Mesenchymal stem cell (in vitro differentiated cells and primary cell): ENCODE measurements at regions not wholly inside any gene's neighbourhood (a gene's known extent, or its start where the extent isn't known, plus 50 kb on each side); places are given as distances from the start of the nearest gene placed in this dataset.

Source experiments
- DNase-seq: peaks from one replicate; pipeline ENCODE4 v3.0.0-alpha.2; 2013
- H2AFZ ChIP-seq: one replicate; pipeline ENCODE4 v1.6.1; 2013; ENCODE audit warnings: low read depth, mild to moderate bottlenecking, control low read depth, inconsistent platforms, low read length, moderate library complexity
- H2AK5ac ChIP-seq: 2 replicates; pipeline ENCODE4 v1.6.1; 2013; ENCODE audit warnings: low read length, moderate library complexity, mild to moderate bottlenecking, inconsistent platforms; ENCODE audit not compliant: severe bottlenecking
- H2BK120ac ChIP-seq: one replicate; pipeline ENCODE4 v1.6.1; 2013; ENCODE audit warnings: low read depth, mild to moderate bottlenecking, inconsistent platforms, low read length, moderate library complexity
- H2BK12ac ChIP-seq, 2 experiments: one replicate each; pipeline ENCODE4 v1.6.1; 2013; ENCODE audit warnings: inconsistent platforms in 2 of 2, low read length in 2 of 2, mild to moderate bottlenecking in 2 of 2, moderate library complexity in 2 of 2, control low read depth in 1 of 2
- H2BK15ac ChIP-seq: one replicate; pipeline ENCODE4 v1.6.1; 2013; ENCODE audit warnings: mild to moderate bottlenecking, low read depth, inconsistent platforms; ENCODE audit not compliant: poor library complexity, severe bottlenecking
- H2BK5ac ChIP-seq: 2 replicates; pipeline ENCODE4 v1.6.1; 2013; ENCODE audit warnings: low read depth, mild to moderate bottlenecking, low read length, control low read depth, inconsistent platforms; ENCODE audit not compliant: poor library complexity, severe bottlenecking
- H3K14ac ChIP-seq, 2 experiments: one replicate each; pipeline ENCODE4 v1.6.1; 2013; ENCODE audit warnings: inconsistent platforms in 2 of 2, low read length in 2 of 2, control low read depth in 1 of 2, mild to moderate bottlenecking in 1 of 2, moderate library complexity in 1 of 2
- H3K18ac ChIP-seq, 2 experiments: one replicate each; pipeline ENCODE4 v1.6.1; 2013; ENCODE audit warnings: inconsistent platforms in 2 of 2, low read length in 2 of 2, control low read depth in 1 of 2, low read depth in 1 of 2, mild to moderate bottlenecking in 1 of 2
- H3K23ac ChIP-seq, 2 experiments: one replicate each; pipeline ENCODE4 v1.6.1; 2013; ENCODE audit warnings: inconsistent platforms in 2 of 2, low read length in 2 of 2, mild to moderate bottlenecking in 2 of 2, moderate library complexity in 2 of 2, control low read depth in 1 of 2
- H3K27ac ChIP-seq: 2 replicates; pipeline ENCODE4 v1.5.1; 2013; ENCODE audit warnings: mild to moderate bottlenecking, moderate library complexity, low read length, control low read depth, inconsistent platforms; ENCODE audit not compliant: poor library complexity, severe bottlenecking
- H3K27me3 ChIP-seq, 2 experiments: 2 replicates each; pipeline versions ENCODE4 v1.6.1 to v1.7.0; 2013; ENCODE audit warnings: low read length in 2 of 2, mild to moderate bottlenecking in 2 of 2, moderate library complexity in 2 of 2, control low read depth in 1 of 2, inconsistent platforms in 1 of 2; ENCODE audit not compliant: control insufficient read depth in 1 of 2, insufficient read depth in 1 of 2
- H3K36me3 ChIP-seq, 2 experiments: 2 replicates each; pipeline versions ENCODE4 v1.6.1 to v1.7.0; 2013; ENCODE audit warnings: low read length in 2 of 2, control low read depth in 1 of 2, inconsistent platforms in 1 of 2, low read depth in 1 of 2, mild to moderate bottlenecking in 1 of 2; ENCODE audit not compliant: insufficient read depth in 2 of 2, control insufficient read depth in 1 of 2
- H3K4ac ChIP-seq, 2 experiments: one replicate each; pipeline ENCODE4 v1.6.1; 2013; ENCODE audit warnings: inconsistent platforms in 2 of 2, low read length in 2 of 2, mild to moderate bottlenecking in 2 of 2, moderate library complexity in 2 of 2, control low read depth in 1 of 2, low read depth in 1 of 2
- H3K4me1 ChIP-seq: 2 replicates; pipeline ENCODE4 v1.6.1; 2013; ENCODE audit warnings: low read depth, low read length, control low read depth; ENCODE audit not compliant: control insufficient read depth, insufficient read depth
- H3K4me2 ChIP-seq: 2 replicates; pipeline ENCODE4 v1.6.1; 2013; ENCODE audit warnings: low read length, mild to moderate bottlenecking, inconsistent platforms; ENCODE audit not compliant: poor library complexity, severe bottlenecking
- H3K4me3 ChIP-seq, 2 experiments: 2 replicates each; pipeline versions ENCODE4 v1.5.1 to v1.7.0; 2013; ENCODE audit warnings: low read length in 2 of 2, mild to moderate bottlenecking in 2 of 2, control low read depth in 1 of 2, low read depth in 1 of 2; ENCODE audit not compliant: insufficient read depth in 1 of 2
- H3K79me1 ChIP-seq: replicated peaks from 2 replicates; pipeline ENCODE4 v1.6.1; 2013; ENCODE audit warnings: mild to moderate bottlenecking, control low read depth, low read length, inconsistent platforms; ENCODE audit not compliant: poor library complexity, severe bottlenecking
- H3K9ac ChIP-seq: 2 replicates; pipeline ENCODE4 v1.7.0; 2013; ENCODE audit warnings: mild to moderate bottlenecking, low read length, moderate library complexity
- H3K9me3 ChIP-seq: 2 replicates; pipeline ENCODE4 v1.7.0; 2013; ENCODE audit warnings: mild to moderate bottlenecking, low read length; ENCODE audit not compliant: control insufficient read depth
- H4K8ac ChIP-seq: one replicate; pipeline ENCODE4 v1.6.1; 2013; ENCODE audit warnings: inconsistent platforms, mild to moderate bottlenecking, low read length, moderate library complexity
- H4K91ac ChIP-seq: one replicate; pipeline ENCODE4 v1.6.1; 2013; ENCODE audit warnings: mild to moderate bottlenecking, low read length, inconsistent platforms
- WGBS: methylation state at CpG from one replicate; pipeline ENCODE4 v1.1.7; 2013; ENCODE audit warnings: mixed read lengths; 5-methylcytosine and 5-hydroxymethylcytosine counted together

GRCh38 chr3:59658274-59658673, 608.4 kb upstream of the CFAP20DC start:
- H2BK15ac ChIP-seq, result no peak overlapping the region
- no peak overlapping the region for H3K4ac ChIP-seq
- 62% methylated on average over 3 of the region's 3 CpGs for WGBS
- no peak overlapping the region for H2BK12ac ChIP-seq
- no peak overlapping the region for H4K8ac ChIP-seq
- H2BK5ac ChIP-seq, result no peak overlapping the region
- H3K27ac ChIP-seq, result no peak overlapping the region
- H4K91ac ChIP-seq, result no peak overlapping the region
- H3K4me1 ChIP-seq, result no peaks in the 10 kb centered on the region
- H3K36me3 ChIP-seq, result no peaks in the 10 kb centered on the region
- H3K9ac ChIP-seq, result no peak overlapping the region
- no peak overlapping the region for H3K4me3 ChIP-seq
- H2AFZ ChIP-seq, result no peak overlapping the region
- DNase-seq, result no peak
- H3K27me3 ChIP-seq, result no peaks in the 10 kb centered on the region
- no peak overlapping the region for H3K14ac ChIP-seq
- no peak overlapping the region for H2BK120ac ChIP-seq
- no peak overlapping the region for H3K23ac ChIP-seq
- H3K4me2 ChIP-seq, result no peak overlapping the region
- H3K18ac ChIP-seq, result no peak overlapping the region
- no peaks in the 10 kb centered on the region for H3K79me1 ChIP-seq
- no peak overlapping the region for H2AK5ac ChIP-seq
- no peaks in the 10 kb centered on the region for H3K9me3 ChIP-seq

- 75% methylated on average over 5 of the region's 5 CpGs for WGBS
- DNase-seq, result no peak
- no peak overlapping the region for H2BK12ac ChIP-seq
Observed at GRCh38 chr3:59655418-59656015, 605.7 kb upstream of the CFAP20DC start.

GRCh38 chr3:59654480-59655417, 604.9 kb upstream of the CFAP20DC start:
- Histone ChIP-seq H2BK15ac (no peak overlapping the region), H3K4me3 (peak overlapping the region in 1 of 2 experiments; percentile 63), H3K4ac (no peak overlapping the region), H2AFZ (no peak overlapping the region), H3K79me1 (no peaks in the 10 kb centered on the region), H2BK12ac (no peak overlapping the region), H2BK120ac (no peak overlapping the region), H4K8ac (no peak overlapping the region), H2BK5ac (no peak overlapping the region), H3K27me3 (no peaks in the 10 kb centered on the region), H2AK5ac (no peak overlapping the region), H4K91ac (no peak overlapping the region), H3K23ac (no peak overlapping the region), H3K27ac (no peak overlapping the region), H3K9ac (peak overlapping the region; percentile 79), H3K9me3 (peaks cover 8% of the 10 kb centered on the region), H3K4me1 (no peaks in the 10 kb centered on the region), H3K4me2 (no peak overlapping the region), H3K36me3 (no peaks in the 10 kb centered on the region), H3K18ac (no peak overlapping the region), H3K14ac (no peak overlapping the region)
- no peak for DNase-seq
- WGBS, result 76% methylated on average over 12 of the region's 12 CpGs

More at GRCh38 chr3:59655418-59656015, 605.7 kb upstream of the CFAP20DC start:
- no peaks in the 10 kb centered on the region for H3K27me3 ChIP-seq
- peak overlapping the region; percentile 79 for H3K9ac ChIP-seq
- peak overlapping the region in 1 of 2 experiments; percentile 63 for H3K4me3 ChIP-seq
- H3K36me3 ChIP-seq, result no peaks in the 10 kb centered on the region
- H3K14ac ChIP-seq, result no peak overlapping the region
- no peak overlapping the region for H3K18ac ChIP-seq
- H4K91ac ChIP-seq, result no peak overlapping the region
- H3K23ac ChIP-seq, result no peak overlapping the region
- H2BK15ac ChIP-seq, result no peak overlapping the region
- H3K4me1 ChIP-seq, result no peaks in the 10 kb centered on the region
- no peak overlapping the region for H3K4ac ChIP-seq
- peaks cover under 1% of the 10 kb centered on the region for H3K9me3 ChIP-seq
- H2BK120ac ChIP-seq, result no peak overlapping the region
- no peak overlapping the region for H3K27ac ChIP-seq
- no peak overlapping the region for H2BK5ac ChIP-seq
- H2AK5ac ChIP-seq, result no peak overlapping the region
- H3K79me1 ChIP-seq, result no peaks in the 10 kb centered on the region
- H4K8ac ChIP-seq, result no peak overlapping the region
- no peak overlapping the region for H2AFZ ChIP-seq
- H3K4me2 ChIP-seq, result no peak overlapping the region

GRCh38 chr3:59654123-59654479, 604.3 kb upstream of the CFAP20DC start:
- H3K9me3 ChIP-seq, result peaks cover 14% of the 10 kb centered on the region
- H2AFZ ChIP-seq, result no peak overlapping the region
- H3K4me2 ChIP-seq, result no peak overlapping the region
- H2BK12ac ChIP-seq, result no peak overlapping the region
- no peak overlapping the region for H3K27ac ChIP-seq
- H3K23ac ChIP-seq, result no peak overlapping the region
- peak overlapping the region; percentile 79 for H3K9ac ChIP-seq
- H3K79me1 ChIP-seq, result no peaks in the 10 kb centered on the region
- H3K4me3 ChIP-seq, result peak overlapping the region in 1 of 2 experiments; percentile 63
- DNase-seq, result no peak
- WGBS, result 67% methylated on average over 9 of the region's 9 CpGs
- peak overlapping the region; percentile 18 for H2BK15ac ChIP-seq
- no peak overlapping the region for H2AK5ac ChIP-seq
- no peak overlapping the region for H3K14ac ChIP-seq
- no peak overlapping the region for H4K91ac ChIP-seq
- no peak overlapping the region for H3K4ac ChIP-seq
- H3K36me3 ChIP-seq, result no peaks in the 10 kb centered on the region
- no peak overlapping the region for H3K18ac ChIP-seq
- no peaks in the 10 kb centered on the region for H3K27me3 ChIP-seq
- no peak overlapping the region for H4K8ac ChIP-seq
- H2BK120ac ChIP-seq, result no peak overlapping the region
- no peak overlapping the region for H2BK5ac ChIP-seq
- H3K4me1 ChIP-seq, result no peaks in the 10 kb centered on the region
